Globus pallidus (tissue), 1 donor: ENCODE measurements at regions not wholly inside any gene's neighbourhood (a gene's known extent, or its start where the extent isn't known, plus 50 kb on each side); places are given as distances from the start of the nearest gene placed in this dataset.

Experiments
- DNase-seq: peaks from one replicate; pipeline ENCODE4 v3.0.0-alpha.2; 2015; ENCODE audit warnings: low spot score

DNA sequence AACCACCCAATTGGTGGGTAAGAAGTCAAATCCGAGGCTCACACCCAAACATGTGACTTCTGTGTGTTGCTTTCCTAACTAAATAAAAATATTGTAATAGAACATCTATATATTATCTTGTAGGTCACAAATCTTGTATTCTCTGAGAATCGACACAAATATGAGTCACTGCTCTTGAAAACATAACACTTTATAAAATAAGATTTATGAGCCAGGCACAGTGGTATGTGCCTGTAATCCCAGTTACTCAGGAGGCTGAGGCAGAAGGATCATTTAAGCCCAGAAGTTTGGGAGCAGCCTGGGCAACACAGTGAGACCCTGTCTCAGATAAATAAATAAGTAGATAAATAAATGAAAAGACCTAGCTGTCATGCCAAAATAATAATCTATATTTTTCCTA is 624.1 kb downstream of the ANXA1 start:
- no peak for DNase-seq

DNA sequence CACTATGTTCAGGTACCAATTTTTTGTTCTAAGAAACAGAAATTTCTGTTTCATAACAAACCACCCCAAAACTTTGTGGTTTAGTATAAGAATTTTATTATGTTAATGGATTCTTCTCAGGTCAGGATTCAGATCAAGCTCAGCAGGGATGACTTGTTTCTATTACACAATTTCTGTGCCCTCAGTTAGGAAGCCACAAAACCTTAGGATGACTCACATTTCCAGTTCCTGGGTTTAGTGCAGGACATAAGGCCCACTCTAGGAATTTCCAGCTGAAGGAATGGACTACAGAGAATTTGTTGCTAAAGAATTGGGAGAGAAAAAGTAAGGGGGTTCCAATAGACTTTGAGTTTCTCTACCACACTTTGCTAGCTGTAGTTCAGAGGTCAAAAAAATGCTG is 629.3 kb downstream of the ANXA1 start:
- DNase-seq, result no peak

DNA sequence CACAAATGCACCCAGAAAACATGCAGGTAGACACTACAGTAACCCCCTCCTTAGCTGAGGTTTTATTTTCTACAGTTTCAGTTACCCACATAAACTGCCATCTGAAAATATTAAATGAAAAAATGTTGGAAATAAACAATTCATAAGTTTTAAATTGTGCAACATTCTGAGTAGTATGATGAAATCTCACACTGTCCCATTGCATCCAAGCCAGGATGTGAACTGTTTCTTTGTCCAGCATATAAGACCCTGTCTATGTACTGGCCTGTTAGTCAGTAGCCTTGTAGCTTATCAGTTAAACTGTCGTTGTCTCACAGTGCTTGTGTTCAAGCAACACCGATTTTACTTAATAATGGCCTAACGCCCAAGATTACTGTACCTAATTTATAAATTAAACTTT is 630.5 kb downstream of the ANXA1 start:
- DNase-seq, result no peak

DNA sequence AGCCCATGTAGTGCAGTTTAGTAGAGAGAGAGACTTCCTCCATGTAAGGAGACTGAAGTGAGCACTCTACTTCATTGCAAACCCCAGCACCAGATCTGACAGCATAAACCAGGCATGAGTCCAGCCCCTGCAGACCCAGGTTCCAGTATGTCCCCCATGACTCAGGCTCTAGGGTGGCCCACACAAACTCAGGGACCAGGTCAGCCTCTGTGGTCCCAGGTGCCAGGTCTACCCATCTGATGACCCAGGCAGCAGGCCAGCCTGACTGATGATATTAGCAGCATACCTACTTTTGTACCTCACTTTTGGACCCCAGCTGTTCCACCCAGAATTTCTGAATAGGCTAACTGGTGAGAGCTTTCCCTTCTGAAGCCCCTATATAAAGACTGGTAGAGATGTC is 647.8 kb downstream of the ANXA1 start:
- no peak for DNase-seq

DNA sequence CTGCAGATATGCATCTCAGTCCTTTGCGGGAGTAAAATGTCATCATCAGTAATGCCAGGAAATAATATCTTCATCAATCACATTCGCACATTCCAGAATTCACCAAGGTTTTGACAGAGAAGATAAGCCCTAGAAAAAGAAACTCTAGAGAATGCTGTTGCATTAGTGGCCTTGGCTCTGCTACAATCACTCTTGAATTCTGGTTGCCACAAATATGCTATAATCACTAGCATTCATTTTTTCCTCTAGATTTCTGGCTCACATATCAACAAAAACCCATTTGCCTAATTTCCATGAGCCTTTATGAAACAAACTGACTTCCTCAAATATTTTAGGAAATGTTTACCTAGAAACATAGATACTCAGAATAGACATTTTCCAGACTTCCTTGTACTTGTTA is 653.4 kb downstream of the ANXA1 start:
- DNase-seq, result no peak

DNA sequence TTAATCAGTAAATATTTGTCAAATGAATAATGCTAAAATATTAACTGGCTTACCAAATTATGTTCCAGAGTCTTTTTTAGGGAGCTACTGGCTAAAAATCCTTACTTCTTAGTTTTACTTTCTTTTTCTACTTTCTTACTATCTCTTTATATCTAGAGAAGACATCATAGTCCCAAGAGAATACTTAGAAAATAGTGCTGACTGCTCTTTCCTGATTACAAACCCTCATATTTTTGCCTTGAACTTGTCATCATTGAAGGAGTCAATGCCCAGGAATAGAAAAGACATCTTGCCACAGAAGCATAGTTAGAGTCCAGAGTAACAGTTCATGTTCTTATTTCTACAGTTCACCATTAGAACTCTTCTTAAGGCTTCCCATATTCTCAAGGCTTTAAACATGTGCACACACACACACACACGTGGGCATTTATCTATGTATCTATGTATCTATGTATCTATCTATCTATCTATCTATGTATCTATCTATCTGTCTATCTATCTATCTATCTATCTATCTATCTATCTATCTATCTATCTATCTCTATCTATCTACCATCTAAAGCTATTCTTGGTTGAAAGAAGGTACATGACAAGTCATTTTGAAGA is 654.3 kb downstream of the ANXA1 start:
- DNase-seq, result no peak

DNA sequence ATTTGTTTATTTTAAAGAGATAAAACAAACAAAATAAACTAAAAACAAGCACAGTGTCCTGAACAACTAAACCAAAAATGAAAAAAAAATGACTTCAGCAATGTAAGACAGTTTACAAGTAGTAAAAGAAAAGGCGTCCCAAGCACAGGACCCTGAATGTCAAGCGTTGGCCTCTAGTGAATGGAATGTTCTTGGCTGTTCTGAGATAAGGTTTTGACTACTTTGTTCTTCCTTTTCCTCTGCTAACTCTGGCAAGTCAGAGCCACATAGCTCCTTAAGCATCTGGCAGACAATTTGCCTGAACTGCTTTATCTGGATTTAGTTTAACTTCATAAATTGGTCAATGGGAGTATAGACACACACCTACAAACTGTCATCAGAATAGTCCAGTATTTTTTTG is 655.2 kb downstream of the ANXA1 start:
- no peak for DNase-seq

DNA sequence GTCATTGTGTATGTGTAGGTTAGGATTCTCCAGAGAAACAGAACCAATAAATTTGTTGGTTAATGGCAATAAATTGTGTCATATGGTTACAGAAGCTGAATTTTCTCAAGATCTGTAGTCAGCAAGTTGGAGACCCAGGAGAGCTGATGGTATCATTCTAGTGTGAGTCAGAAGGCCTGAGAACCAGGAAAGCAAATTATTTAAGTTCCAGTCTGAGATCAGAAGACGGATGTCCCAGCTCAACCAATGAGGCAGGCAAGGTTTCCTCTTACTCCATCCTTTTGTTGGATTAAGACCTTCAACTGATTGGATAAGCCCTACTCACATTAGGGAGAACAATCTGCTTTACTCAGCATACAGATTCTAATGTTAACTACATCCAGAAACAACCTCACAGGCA is 656.3 kb downstream of the ANXA1 start:
- no peak for DNase-seq

DNA sequence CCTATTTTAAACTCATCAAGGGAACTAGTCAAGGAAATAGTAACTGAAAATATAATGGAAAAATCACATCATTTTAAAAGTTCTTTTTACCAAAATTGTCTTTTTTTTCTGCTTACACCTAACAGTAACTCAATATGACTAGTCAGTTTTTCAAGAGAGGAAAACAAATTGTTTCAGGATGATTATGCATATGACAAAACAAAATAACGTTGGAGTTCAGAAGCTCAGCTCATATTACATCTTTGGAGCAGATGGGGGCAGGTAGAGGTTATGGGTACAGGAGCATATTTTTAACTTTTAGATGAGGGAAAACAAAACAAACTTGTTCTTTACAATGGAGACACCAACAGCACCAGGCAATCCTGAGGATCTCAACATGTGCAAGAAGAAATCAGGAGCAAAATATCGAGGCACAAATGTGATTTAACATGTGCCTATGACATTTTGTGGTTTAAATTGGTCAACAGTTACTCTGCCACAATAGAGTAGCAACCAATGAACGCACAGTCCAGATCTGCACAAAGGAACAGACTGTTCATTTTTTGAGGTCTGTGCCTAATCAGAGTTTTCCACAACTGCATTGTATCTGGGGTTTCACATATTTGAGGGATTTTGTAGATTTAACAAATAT is 659.0 kb downstream of the ANXA1 start:
- no peak for DNase-seq

DNA sequence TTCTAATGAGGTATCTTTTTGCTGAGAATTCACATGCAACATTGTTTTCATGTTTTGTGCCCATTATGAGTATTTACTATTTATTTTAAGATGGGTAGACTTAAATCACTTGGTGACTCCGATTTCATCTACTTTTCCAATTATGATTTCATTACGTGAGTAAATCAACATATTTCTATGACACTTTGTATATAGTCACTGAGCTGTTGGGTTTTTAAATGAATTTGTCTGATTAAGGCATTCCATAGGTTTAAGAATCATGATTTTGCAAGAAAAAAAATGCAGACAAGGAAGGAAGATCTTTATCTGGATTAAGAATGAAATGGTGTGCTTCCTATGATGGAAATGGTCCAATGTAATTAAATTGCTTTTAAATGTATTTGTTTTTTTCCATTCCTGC is 661.9 kb downstream of the ANXA1 start:
- no peak for DNase-seq

DNA sequence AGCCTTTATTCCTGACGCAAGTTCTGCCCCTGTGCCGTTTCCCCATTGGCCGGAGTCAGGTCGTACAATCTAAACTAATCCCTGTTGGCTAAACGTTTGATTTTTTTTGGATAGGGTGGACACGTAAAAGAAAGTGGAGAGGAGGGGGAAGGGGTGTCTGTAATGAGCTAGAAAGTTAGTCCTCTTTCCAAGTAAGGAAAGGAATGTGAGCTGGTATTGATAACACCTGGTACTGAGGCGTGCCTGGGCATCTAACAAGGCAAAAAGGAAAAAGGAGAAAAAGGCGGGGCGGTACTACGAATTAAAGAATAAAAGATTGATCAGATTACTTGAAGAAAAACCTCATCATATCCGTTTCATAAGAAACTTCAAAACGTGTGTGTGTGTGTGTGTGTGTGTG is 665.2 kb downstream of the ANXA1 start:
- no peak for DNase-seq

DNA sequence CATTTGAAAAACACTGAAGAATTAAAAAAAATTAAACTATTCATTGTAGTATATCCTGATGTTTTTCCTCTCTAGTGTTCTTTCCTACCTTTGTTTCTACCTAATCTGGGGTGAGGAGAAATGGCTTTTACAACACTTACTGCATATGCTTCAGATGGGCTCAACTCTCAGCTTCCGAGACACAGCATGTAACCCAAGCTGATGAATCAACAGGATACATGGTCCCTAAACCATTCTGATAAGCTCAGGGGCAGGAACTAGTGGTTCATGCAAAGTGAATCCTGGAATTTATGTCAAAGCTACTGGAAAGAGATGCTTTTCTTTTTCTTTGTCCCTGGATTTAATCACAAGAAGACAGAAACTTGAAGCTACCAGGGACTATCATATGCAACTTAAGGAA is 672.5 kb upstream of the RORB start:
- no peak for DNase-seq

DNA sequence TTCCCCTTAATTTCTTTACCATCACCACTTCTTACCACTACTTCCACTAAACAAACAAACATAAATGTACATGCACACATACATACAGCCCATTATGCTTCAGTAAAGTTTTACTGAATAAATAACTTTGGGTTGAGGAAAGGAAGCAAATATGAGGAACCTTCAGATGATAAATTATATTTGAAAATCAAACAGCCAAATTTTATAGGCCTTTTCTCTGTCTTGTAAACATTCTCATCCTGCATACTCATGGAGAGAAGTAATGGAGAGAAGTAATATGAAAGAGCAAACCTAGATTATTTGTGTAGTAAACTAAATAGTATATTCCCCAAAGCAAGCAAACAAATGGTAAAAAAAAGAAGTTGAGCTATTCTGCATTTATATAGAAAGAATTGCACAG is 658.3 kb upstream of the RORB start:
- DNase-seq, result no peak

DNA sequence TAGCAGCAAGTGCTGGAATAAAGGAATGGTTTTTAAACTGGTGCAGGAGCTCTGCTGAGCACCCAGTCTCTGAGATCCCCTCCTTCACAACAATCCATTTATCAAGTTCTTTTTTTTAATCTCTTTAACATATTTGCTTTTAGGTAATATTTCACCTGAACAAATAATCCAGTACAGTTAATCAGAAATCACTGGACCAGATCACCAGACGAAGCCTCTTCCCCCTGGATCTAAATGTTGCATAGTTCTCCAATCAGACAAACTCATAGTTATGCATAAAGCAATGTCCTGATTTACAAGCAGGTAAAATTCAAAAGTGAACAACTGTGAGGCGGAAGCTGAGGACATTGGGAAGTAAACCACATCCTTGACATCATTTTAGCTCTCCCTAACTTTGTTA is 657.7 kb upstream of the RORB start:
- DNase-seq, result no peak

DNA sequence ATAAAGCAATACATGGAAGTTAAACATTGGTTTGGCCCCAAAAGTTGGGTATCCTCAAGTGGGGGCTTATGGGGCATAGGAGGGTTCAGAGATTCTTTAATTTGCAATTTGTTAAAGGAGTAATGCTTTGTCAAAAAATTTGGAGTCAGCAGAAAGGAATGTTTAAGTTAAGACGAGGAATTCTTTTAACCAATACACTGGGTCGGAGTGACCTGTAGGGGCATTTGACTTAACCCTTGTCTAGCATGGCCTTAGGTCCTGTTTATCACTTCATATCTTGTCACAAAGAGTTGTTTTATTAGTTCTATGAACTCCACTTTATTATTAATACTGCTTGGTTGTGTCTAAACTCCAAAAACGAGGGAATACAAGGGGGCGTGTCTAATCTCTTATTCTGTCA is 656.1 kb upstream of the RORB start:
- no peak for DNase-seq

DNA sequence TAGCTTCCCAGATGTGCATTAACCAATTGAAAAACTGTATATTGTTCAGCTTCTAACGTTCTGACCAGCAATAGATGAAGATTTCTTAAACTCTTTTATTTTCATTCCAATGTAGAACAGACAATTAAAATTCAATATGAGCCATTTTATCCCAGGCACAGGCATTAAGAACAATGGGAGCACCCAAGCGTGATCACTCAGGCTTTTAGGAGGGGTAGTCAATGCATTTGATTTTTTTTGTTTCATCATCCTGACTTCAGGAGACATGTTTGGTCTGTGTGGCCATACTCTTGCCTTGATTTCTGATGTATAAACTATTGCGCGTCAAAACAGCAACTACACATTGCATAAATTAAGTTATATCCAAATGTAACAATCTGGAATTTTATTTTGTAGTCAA is 653.0 kb upstream of the RORB start:
- no peak for DNase-seq

DNA sequence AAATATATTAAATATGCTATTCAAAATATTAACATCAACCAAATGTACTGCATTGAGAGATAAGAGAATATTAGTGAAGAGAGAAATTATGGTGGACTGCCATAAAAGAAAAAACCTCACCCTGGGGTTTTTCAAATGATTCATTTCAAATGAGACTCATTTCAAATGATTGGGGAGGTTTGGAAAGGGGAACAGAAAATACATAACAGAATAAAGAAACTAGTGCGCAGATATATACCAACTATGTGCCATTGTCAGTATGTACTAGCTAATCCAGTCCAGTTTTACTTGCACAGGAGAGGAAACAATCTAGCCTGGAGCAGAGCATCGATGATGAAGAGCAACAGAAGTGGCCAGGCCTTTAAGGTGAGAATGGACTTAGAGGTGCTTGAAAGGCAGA is 651.6 kb upstream of the RORB start:
- DNase-seq, result no peak

DNA sequence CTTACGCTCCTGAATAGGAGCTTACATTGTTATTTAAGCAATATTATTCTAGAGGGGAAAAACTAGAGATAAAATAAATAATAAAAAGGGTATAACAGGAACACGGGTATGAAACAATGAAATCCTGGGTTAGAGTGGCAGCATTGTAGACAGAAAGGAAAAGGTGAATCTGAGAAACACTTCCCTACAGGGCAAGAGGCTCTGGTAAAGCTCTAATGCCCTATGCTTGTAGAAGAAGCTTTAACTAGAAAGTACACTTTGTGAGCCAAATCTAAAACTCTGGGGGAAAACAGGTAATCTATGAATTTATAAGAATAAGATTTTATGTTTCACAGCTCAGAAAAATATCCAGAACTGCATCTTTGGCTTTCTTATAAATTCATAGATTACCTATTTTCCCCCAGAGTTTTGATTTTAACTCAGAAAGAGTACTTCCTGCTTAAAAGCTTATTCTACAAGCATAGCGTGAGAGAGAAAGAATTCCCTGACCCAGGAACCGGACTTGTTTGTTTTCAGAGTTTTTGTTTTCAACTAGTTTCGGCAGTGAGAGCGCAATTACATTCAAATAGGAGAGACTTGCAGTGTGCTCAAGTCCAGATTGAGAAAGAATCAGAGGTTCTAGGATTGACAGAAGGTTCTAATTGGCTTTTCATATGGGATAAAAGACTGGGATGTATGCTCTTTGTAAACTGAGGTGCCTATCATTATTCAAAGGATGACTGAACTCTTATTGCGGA is 651.0 kb upstream of the RORB start:
- DNase-seq, result no peak

DNA sequence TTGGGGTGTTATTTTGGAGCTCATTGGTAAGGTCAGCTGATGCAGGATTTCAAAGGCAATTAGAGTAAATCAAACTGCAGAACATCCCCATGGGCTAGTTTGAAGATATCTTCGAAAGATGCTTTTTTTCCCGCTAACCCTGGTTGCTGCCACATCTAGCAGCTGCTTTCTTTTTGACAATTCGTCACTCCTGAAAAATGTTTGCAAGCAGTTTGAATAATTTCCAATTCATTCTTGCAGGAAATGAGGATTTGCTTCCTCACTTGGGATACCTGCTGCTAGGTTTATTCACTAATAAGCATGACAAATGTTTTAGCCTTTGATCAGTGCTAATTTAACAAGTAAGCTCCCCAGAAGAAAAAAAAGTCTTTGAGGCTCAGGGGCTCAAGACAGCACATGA is 649.6 kb upstream of the RORB start:
- DNase-seq, result no peak

DNA sequence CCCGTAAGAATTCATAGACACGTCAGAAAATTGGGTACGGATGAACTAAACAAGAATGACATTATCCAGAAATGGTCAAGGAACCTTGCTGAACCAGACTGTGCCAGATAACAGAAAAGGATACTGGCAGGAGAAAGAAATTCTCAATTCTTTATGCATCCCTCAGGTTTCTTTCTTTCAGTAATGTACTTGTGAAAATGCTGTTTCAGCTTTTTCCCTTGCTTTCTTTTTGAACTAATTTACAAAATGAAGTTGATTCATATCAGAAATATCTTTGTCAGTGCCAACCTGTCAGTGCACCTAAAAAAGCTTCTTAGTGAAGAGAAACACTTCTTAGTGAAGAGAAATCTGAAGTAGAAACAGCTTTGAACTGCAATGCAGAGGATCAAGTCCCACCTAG is 643.6 kb upstream of the RORB start:
- no peak for DNase-seq

DNA sequence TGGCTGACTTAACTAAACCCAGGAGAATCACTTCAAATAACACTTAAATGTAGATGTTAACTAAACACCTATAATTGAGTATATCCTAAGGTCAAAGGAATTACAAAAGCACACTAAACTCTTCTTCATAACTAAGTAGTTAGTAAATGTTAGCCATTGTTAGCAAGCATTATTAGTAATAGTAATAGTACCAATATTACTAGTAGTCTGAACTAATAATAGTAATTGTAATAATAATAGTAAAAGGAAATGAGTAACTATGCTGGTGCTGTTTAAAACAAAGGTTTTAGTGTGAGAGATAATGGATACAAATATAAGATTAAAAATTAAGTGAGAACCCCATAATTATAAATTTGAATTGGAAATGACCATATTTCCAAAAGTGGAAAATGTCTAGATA is 641.9 kb upstream of the RORB start:
- no peak for DNase-seq

DNA sequence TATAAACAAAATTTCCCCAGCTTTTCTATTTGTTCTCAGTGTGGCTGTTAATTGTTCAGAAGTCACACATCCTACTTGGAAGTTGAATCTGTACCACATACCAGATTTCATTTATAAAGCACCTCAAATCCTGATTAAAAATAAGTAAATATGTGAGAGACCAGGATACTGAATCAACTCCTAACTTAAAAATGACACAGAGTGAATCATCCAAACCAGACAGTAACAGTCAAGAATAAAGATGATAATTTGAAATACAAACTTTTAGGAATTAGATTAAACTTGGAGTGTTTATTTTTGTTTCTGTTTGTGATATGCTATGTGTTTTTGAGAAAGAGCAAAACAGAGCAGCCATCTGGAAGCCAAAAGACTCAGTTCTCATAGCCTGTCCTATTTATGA is 633.2 kb upstream of the RORB start:
- DNase-seq, result no peak

DNA sequence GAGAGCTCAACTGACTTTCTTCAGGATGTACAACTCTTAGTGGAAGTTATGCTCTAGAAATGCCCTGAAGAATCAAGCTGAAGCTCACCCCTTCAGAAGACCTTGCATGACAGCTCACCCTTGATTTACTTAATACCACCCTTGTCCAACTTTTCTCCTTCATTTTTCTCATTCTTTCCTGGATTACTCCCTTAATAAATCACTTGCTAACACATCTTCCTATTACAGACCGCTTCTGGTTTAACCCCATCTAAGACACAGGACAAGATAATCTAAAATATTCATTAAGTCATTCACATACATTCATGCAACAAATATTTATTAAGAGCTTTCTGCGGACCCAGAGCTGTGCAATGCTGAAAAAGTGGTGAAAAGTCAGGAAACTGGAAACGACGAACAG is 630.7 kb upstream of the RORB start:
- DNase-seq, result no peak

DNA sequence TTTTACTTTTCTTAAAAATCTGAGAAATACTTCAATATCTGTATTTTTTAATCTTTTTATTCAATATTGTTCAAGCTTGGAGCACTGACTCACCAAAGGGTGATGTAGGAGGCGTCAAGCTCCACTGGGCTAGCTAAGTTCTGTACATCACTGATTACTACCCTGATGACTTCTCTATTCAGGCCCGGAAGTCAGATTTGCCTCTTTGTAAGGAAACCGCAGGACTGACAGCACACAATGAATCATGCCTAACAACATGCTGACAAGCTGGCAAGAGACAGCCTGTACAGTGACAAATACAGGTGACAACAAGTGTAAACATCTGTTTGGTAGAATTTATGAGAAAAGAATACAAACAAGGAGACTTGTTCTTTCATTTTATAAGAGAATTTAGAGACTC is 627.9 kb upstream of the RORB start:
- DNase-seq, result no peak
